ENCODE measurements at regions not wholly inside any gene's neighbourhood (a gene's known extent, or its start where the extent isn't known, plus 50 kb on each side); places are given as distances from the start of the nearest gene placed in this dataset.

- H3K4me3 ChIP-seq (ENCODE audit: low read length): no peak overlapping the region
- no peak for DNase-seq (ENCODE audit: low read depth)
- TF ChIP-seq CTCF (conservative IDR thresholded peaks at IDR 0.05; ENCODE audit: low read length): no peak
Observed at GRCh38 chr1:17877316-17877715, 122.2 kb downstream of the ACTL8 start.

DNA sequence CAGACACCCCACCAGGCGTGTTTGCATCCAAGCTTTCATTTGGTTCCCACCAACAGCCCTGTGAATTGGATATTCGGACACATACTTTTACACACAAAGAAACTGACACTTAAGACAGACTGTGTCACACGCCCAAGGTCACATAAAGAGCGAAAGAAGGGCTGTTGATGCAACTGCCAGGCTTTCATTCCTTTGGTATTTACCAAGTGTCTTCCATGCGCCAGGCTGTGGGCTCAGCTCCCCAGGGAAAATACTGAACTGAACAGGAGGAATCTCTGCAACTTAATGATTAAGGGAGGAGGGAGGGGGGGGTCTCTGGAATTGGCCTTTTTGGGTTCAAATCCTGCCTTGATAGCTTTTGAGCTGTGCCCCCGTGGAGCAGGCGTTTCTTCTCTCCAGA is 122.8 kb downstream of the ACTL8 start:
- peak; percentile 82 for DNase-seq (ENCODE audit: low read depth)
- no peak overlapping the region for H3K4me3 ChIP-seq (ENCODE audit: low read length)
- TF ChIP-seq CTCF (conservative IDR thresholded peaks at IDR 0.05; ENCODE audit: low read length): no peak

GRCh38 chr1:17878837-17879236 is 123.7 kb downstream of the ACTL8 start:
- DNase-seq (ENCODE audit: low read depth): peak; percentile 86
- no peak overlapping the region for H3K4me3 ChIP-seq (ENCODE audit: low read length)
- TF ChIP-seq CTCF (conservative IDR thresholded peaks at IDR 0.05; ENCODE audit: low read length): no peak

GRCh38 chr1:17880449-17880848 is 125.3 kb downstream of the ACTL8 start:
- no peak for DNase-seq (ENCODE audit: low read depth)
- no peak overlapping the region for H3K4me3 ChIP-seq (ENCODE audit: low read length)
- no peak for TF ChIP-seq CTCF (conservative IDR thresholded peaks at IDR 0.05; ENCODE audit: low read length)

- TF ChIP-seq CTCF (conservative IDR thresholded peaks at IDR 0.05; ENCODE audit: low read length): peak; percentile 21; the same call in 1 of the 2 replicates
- DNase-seq (ENCODE audit: low read depth): no peak
- H3K4me3 ChIP-seq (ENCODE audit: low read length): no peak overlapping the region
Observed at GRCh38 chr1:17881761-17882160, 126.6 kb downstream of the ACTL8 start.

GRCh38 chr1:17883136-17883535 is 128.0 kb downstream of the ACTL8 start:
- no peak for DNase-seq (ENCODE audit: low read depth)
- TF ChIP-seq CTCF (conservative IDR thresholded peaks at IDR 0.05; ENCODE audit: low read length): no peak
- no peak overlapping the region for H3K4me3 ChIP-seq (ENCODE audit: low read length)

DNA sequence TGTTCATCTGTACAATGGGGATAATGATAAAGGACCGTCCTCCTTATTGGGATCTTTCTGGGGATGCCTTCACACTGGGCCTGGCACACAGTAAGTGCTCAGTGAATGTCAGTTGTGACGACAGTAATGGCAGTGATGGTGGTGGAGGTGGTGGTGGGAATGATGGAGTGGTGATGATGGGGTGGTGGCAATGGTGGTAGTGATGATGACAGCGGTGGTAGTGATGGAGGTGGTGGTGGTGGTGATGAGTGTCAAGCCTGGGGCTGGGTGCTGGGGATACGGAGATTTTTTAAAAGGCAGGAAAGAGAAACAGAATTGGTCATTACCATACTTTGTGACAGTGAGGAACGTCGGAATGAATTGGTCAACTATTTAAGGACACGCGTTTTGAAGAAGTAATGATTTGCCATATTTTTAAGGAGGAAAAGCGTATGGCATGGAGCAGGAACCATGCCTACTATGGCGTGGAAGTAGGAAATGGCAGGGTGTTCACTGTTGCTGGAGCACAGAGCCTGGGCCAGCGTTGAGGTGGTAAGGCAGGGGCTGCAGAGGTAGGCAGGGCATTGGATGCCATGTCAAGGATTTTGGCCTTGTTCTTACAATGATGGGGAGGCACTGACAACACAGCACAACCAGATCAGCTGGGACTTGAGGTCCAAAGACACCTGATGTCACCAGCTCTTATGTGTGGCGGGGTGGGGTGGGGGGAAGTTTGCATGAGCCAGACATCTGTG is 128.7 kb downstream of the ACTL8 start:
- TF ChIP-seq CTCF (conservative IDR thresholded peaks at IDR 0.05; ENCODE audit: low read length): no peak
- no peak overlapping the region for H3K4me3 ChIP-seq (ENCODE audit: low read length)
- DNase-seq (ENCODE audit: low read depth): no peak
